Keratinocyte (primary cell): ENCODE measurements at regions not wholly inside any gene's neighbourhood (a gene's known extent, or its start where the extent isn't known, plus 50 kb on each side); places are given as distances from the start of the nearest gene placed in this dataset.

ENCODE experiments used
- DNase-seq: peaks from one replicate; pipeline ENCODE4 v3.0.0-alpha.2; 2011; ENCODE audit warnings: low read depth, missing footprints, low spot score
- FAIRE-seq: peaks from 2 replicates; lab custom pipeline; 2011; peaks lifted over from hg19 to GRCh38; lab: Jason Lieb, UNC
- H2AFZ ChIP-seq: 2 replicates; pipeline ENCODE4 v1.6.0; 2012; ENCODE audit warnings: low read length, control low read depth, inconsistent platforms; ENCODE audit not compliant: control insufficient read depth
- H3K27ac ChIP-seq: 2 replicates; pipeline ENCODE4 v1.5.1; 2011; ENCODE audit warnings: low read length; ENCODE audit not compliant: control insufficient read depth, insufficient read depth
- H3K27me3 ChIP-seq: 3 replicates; pipeline ENCODE4 v1.6.0; 2011; ENCODE audit warnings: low read length; ENCODE audit not compliant: control insufficient read depth, insufficient read depth; ENCODE audit errors: extremely low read depth
- H3K36me3 ChIP-seq, 2 experiments: 2 replicates in 1 of 2; 3 replicates in 1 of 2; pipeline ENCODE4 v1.5.1; 2011; ENCODE audit warnings: low read length in 2 of 2, mild to moderate bottlenecking in 1 of 2; ENCODE audit not compliant: control insufficient read depth in 2 of 2, insufficient read depth in 2 of 2; ENCODE audit errors: extremely low read depth in 1 of 2
- H3K4me1 ChIP-seq: 3 replicates; pipeline ENCODE4 v1.5.1; 2011; ENCODE audit warnings: low read length; ENCODE audit not compliant: control insufficient read depth, insufficient read depth; ENCODE audit errors: extremely low read depth
- H3K4me2 ChIP-seq: 3 replicates; pipeline ENCODE4 v1.6.0; 2011; ENCODE audit warnings: low read depth, low read length; ENCODE audit not compliant: control insufficient read depth, insufficient read depth; ENCODE audit errors: extremely low read depth
- H3K4me3 ChIP-seq, 3 experiments: fragments of 200-600 bp in 1 of 3; sonication (generic) in 1 of 3; 2 replicates in 2 of 3; 3 replicates in 1 of 3; pipeline ENCODE4 v1.5.1; 2011 to 2016; ENCODE audit warnings: low read length in 3 of 3, mild to moderate bottlenecking in 3 of 3, control low read depth in 2 of 3, inconsistent platforms in 1 of 3, low read depth in 1 of 3, mixed read lengths in 1 of 3, mixed run types in 1 of 3, moderate library complexity in 1 of 3; ENCODE audit not compliant: control insufficient read depth in 2 of 3, insufficient read depth in 2 of 3; ENCODE audit errors: extremely low read depth in 1 of 3
- H3K79me2 ChIP-seq: 2 replicates; pipeline ENCODE4 v1.6.0; 2012; ENCODE audit warnings: low read length; ENCODE audit not compliant: control insufficient read depth, insufficient read depth
- H3K9ac ChIP-seq: 3 replicates; pipeline ENCODE4 v1.6.0; 2011; ENCODE audit warnings: low read length; ENCODE audit not compliant: control insufficient read depth, insufficient read depth; ENCODE audit errors: extremely low read depth
- H3K9me1 ChIP-seq: 3 replicates; pipeline ENCODE4 v1.6.0; 2011; ENCODE audit warnings: low read length; ENCODE audit not compliant: control insufficient read depth, insufficient read depth; ENCODE audit errors: extremely low read depth
- H3K9me3 ChIP-seq: 2 replicates; pipeline ENCODE4 v1.5.1; 2012; ENCODE audit warnings: low read depth, low read length; ENCODE audit not compliant: control insufficient read depth
- H4K20me1 ChIP-seq: 3 replicates; pipeline ENCODE4 v1.6.0; 2011; ENCODE audit warnings: low read length; ENCODE audit not compliant: control insufficient read depth, insufficient read depth; ENCODE audit errors: extremely low read depth
- CTCF ChIP-seq, 3 experiments: IDR thresholded peaks in 1 of 3; conservative IDR thresholded peaks in 1 of 3; optimal IDR thresholded peaks in 1 of 3; 2 replicates in 2 of 3; 3 replicates in 1 of 3; pipeline versions ENCODE3 to v1.5.1; 2011; ENCODE audit warnings: low read length in 3 of 3, mild to moderate bottlenecking in 3 of 3, moderate library complexity in 2 of 3, control low read depth in 1 of 3, inconsistent platforms in 1 of 3; ENCODE audit not compliant: insufficient read depth in 2 of 3; ENCODE audit errors: extremely low read depth in 1 of 3
- EZH2 ChIP-seq: IDR thresholded peaks from one replicate; pipeline ENCODE4 v1.6.1; 2012; ENCODE audit warnings: inconsistent platforms, mild to moderate bottlenecking, low read length, moderate library complexity
- dilution Hi-C: fragments of 300-500 bp; cut with MboI; formaldehyde crosslinking; loops from one replicate; pipeline ENCODE4 v1.7.0; 2020; ENCODE audit warnings: low sequenced_read_pairs; ENCODE audit not compliant: extremely low pct_ligation_motif_present

DNA sequence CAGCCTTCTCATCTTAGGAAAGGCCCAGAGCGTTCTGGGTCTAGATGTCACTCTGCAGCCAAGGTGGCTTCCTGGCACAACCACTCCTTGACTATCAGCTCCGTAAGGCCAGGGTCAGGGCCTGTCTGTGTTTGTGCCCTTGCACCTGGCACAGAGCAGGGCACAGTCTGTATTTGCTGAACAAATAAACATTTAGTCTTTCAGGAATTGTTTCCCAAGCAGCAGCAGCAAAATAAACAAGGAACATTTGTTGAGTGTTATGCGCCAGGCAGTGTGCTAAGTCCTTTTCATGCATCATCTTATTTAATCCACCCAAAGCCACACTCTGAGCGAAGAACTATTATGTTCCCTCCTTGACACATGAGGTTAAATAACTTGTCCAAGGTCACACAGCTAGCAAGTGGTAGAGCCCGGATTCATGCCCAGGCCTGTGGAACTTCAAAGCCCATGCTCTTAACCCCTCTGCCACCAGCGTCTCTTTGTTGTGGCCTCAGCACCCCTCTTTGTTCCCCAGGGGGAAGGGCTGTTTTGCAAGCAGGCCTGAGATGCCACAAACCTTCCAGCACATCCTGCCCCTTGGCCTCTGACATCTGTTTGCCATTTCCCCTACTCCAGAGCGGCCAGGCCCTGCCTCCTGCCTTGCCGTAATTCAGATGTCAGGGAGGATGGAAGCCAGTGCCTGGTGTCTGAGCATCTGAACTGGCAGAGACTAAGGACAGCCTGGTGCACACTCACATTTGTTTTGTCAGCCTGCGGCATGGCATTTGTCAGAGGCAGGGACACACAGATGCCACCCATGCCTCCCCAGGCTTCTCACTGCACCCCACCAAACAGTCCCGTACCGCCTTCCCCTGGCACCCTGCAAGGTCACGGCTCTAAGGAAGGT is 325.8 kb upstream of the ZMIZ1 start:
- no peaks in the 10 kb centered on the region for H3K9me3 ChIP-seq
- no peak overlapping the region for H3K9ac ChIP-seq
- H3K36me3 ChIP-seq: no peaks in the 10 kb centered on the region
- FAIRE-seq (no peak), DNase-seq (no peak)
- H3K9me1 ChIP-seq: no peaks in the 10 kb centered on the region
- no peak overlapping the region for H3K4me2 ChIP-seq
- peaks cover 2% of the 10 kb centered on the region for H3K27me3 ChIP-seq
- H3K4me1 ChIP-seq: no peaks in the 10 kb centered on the region
- no peaks in the 10 kb centered on the region for H4K20me1 ChIP-seq
- no peak overlapping the region for H2AFZ ChIP-seq
- no peak overlapping the region for H3K27ac ChIP-seq
- dilution Hi-C loops: no loop called here
- TF ChIP-seq EZH2 (no peak), CTCF (optimal IDR thresholded peaks at IDR 0.05 in 1 of 3, IDR thresholded peaks at IDR 0.05 in 1 of 3, conservative IDR thresholded peaks at IDR 0.05 in 1 of 3; ENCODE audit: extremely low read depth in 1 of 3, insufficient read depth in 2 of 3, low read length in 3 of 3) (no peak)
- H3K4me3 ChIP-seq: no peak overlapping the region
- no peaks in the 10 kb centered on the region for H3K79me2 ChIP-seq

DNA sequence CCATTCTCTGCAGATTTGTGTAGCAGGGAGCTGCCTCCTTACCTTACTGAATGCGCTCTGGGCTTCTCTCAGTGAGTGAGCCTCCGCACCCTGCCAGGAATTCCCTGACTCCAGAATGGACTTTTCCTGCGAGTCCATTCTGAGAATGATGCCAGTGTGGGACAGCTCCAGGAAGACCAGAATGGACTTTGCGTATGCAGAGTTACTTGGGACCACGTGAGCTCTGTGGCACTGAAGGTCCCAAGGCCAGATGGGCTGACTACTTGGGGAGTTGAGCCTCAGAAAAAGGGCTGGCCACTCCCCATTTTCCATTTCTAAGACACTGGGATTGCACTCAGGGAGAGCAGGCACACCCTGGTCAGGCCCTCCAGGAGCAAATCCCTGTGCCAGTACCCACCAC is 324.7 kb upstream of the ZMIZ1 start:
- dilution Hi-C loops: no loop called here
- H2AFZ ChIP-seq: no peak overlapping the region
- no peak overlapping the region for H3K4me3 ChIP-seq
- no peak for FAIRE-seq
- peaks cover 2% of the 10 kb centered on the region for H3K27me3 ChIP-seq
- no peaks in the 10 kb centered on the region for H3K36me3 ChIP-seq
- H3K27ac ChIP-seq: no peak overlapping the region
- H3K4me1 ChIP-seq: no peaks in the 10 kb centered on the region
- H3K79me2 ChIP-seq: no peaks in the 10 kb centered on the region
- DNase-seq: no peak
- H3K9ac ChIP-seq: no peak overlapping the region
- H4K20me1 ChIP-seq: no peaks in the 10 kb centered on the region
- H3K9me1 ChIP-seq: no peaks in the 10 kb centered on the region
- TF ChIP-seq CTCF (optimal IDR thresholded peaks at IDR 0.05 in 1 of 3, IDR thresholded peaks at IDR 0.05 in 1 of 3, conservative IDR thresholded peaks at IDR 0.05 in 1 of 3; ENCODE audit: extremely low read depth in 1 of 3, insufficient read depth in 2 of 3, low read length in 3 of 3): no peak
- no peak for TF ChIP-seq EZH2
- H3K4me2 ChIP-seq: no peak overlapping the region
- H3K9me3 ChIP-seq: no peaks in the 10 kb centered on the region
